Liver (tissue), 8 donors: ENCODE measurements at regions not wholly inside any gene's neighbourhood (a gene's known extent, or its start where the extent isn't known, plus 50 kb on each side); places are given as distances from the start of the nearest gene placed in this dataset.

ENCODE experiments used
- DNase-seq: peaks from one replicate; pipeline ENCODE4 v3.0.0-alpha.2; 2017; ENCODE audit warnings: low spot score
- H3K27ac ChIP-seq, 2 donors: one replicate each; pipeline ENCODE4 v1.7.0; 2013; ENCODE audit warnings: inconsistent platforms in 2 of 2, low read length in 2 of 2, control low read depth in 1 of 2, low read depth in 1 of 2, mild to moderate bottlenecking in 1 of 2
- H3K27me3 ChIP-seq, 4 donors: one replicate each; pipeline versions ENCODE4 v1.6.1 to v1.7.0; 2013; ENCODE audit warnings: low read length in 3 of 4, inconsistent platforms in 1 of 4, mild to moderate bottlenecking in 1 of 4, moderate library complexity in 1 of 4; ENCODE audit not compliant: control insufficient read depth in 4 of 4, insufficient read depth in 4 of 4
- H3K36me3 ChIP-seq, 4 donors: one replicate each; pipeline versions ENCODE4 v1.6.1 to v1.7.0; 2013; ENCODE audit warnings: low read length in 3 of 4, mild to moderate bottlenecking in 3 of 4, low read depth in 1 of 4, moderate library complexity in 1 of 4; ENCODE audit not compliant: control insufficient read depth in 4 of 4, insufficient read depth in 3 of 4
- H3K4me1 ChIP-seq, 4 donors: one replicate each; pipeline versions ENCODE4 v1.6.1 to v1.7.0; 2013; ENCODE audit warnings: low read length in 3 of 4, mild to moderate bottlenecking in 3 of 4, moderate library complexity in 1 of 4; ENCODE audit not compliant: control insufficient read depth in 4 of 4, insufficient read depth in 4 of 4
- H3K4me3 ChIP-seq, 3 donors: one replicate each; pipeline versions ENCODE4 v1.6.1 to v1.7.0; 2013; ENCODE audit warnings: low read length in 3 of 3, control low read depth in 1 of 3, low read depth in 1 of 3, mild to moderate bottlenecking in 1 of 3
- H3K9ac ChIP-seq, 2 donors: one replicate each; pipeline ENCODE4 v1.7.0; 2013; ENCODE audit warnings: low read length in 2 of 2, mild to moderate bottlenecking in 2 of 2, moderate library complexity in 2 of 2, control low read depth in 1 of 2, low read depth in 1 of 2
- H3K9me3 ChIP-seq, 4 donors: one replicate each; pipeline versions ENCODE4 v1.6.1 to v1.7.0; 2013; ENCODE audit warnings: low read length in 3 of 4; ENCODE audit not compliant: control insufficient read depth in 4 of 4
- EGR1 ChIP-seq, 2 donors: IDR thresholded peaks; 2 replicates each; pipeline ENCODE4 v1.6.1; 2016 to 2018; ENCODE audit warnings: antibody characterized with exemption in 2 of 2, low read depth in 2 of 2
- FOXA1 ChIP-seq: IDR thresholded peaks from 2 replicates; pipeline ENCODE4 v1.6.1; 2016; ENCODE audit warnings: antibody characterized with exemption
- FOXA2 ChIP-seq: IDR thresholded peaks from 2 replicates; pipeline ENCODE4 v1.6.1; 2016; ENCODE audit warnings: antibody characterized with exemption
- GABPA ChIP-seq, 2 donors: IDR thresholded peaks in 1 of 2; conservative IDR thresholded peaks in 1 of 2; 2 replicates each; pipeline ENCODE4 v1.6.1; 2016; ENCODE audit warnings: antibody characterized with exemption in 2 of 2, mild to moderate bottlenecking in 1 of 2, moderate library complexity in 1 of 2
- HNF4A ChIP-seq, 2 donors: conservative IDR thresholded peaks; 2 replicates each; pipeline ENCODE4 v1.6.1; 2016; ENCODE audit warnings: antibody characterized with exemption in 2 of 2, mild to moderate bottlenecking in 2 of 2
- HNF4G ChIP-seq: IDR thresholded peaks from 2 replicates; pipeline ENCODE4 v1.6.1; 2016; ENCODE audit warnings: antibody characterized with exemption
- JUND ChIP-seq, 2 donors: IDR thresholded peaks; 2 replicates each; pipeline ENCODE4 v1.6.1; 2016; ENCODE audit warnings: antibody characterized with exemption in 2 of 2
- NR2F2 ChIP-seq: IDR thresholded peaks from 2 replicates; pipeline ENCODE4 v1.6.1; 2016; ENCODE audit warnings: antibody characterized with exemption
- RAD21 ChIP-seq, 2 donors: IDR thresholded peaks; 2 replicates each; pipeline ENCODE4 v1.6.1; 2016; ENCODE audit warnings: antibody characterized with exemption in 2 of 2, mild to moderate bottlenecking in 2 of 2
- RXRA ChIP-seq, 2 donors: IDR thresholded peaks; 2 replicates each; pipeline ENCODE4 v1.6.1; 2017 to 2018; ENCODE audit warnings: antibody characterized with exemption in 2 of 2, mild to moderate bottlenecking in 1 of 2
- SP1 ChIP-seq: IDR thresholded peaks from 2 replicates; pipeline ENCODE4 v1.6.1; 2018; ENCODE audit warnings: antibody characterized with exemption, mild to moderate bottlenecking
- TAF1 ChIP-seq: conservative IDR thresholded peaks from 2 replicates; pipeline ENCODE4 v1.6.1; 2016; ENCODE audit warnings: antibody characterized with exemption, mild to moderate bottlenecking
- YY1 ChIP-seq: IDR thresholded peaks from 2 replicates; pipeline ENCODE4 v1.6.1; 2016; ENCODE audit warnings: antibody characterized with exemption, mild to moderate bottlenecking
- WGBS: extraction: QIAGEN DNeasy Blood & Tissue Kit; methylation state at CpG from one replicate; pipeline ENCODE4 v1.1.7; 2013; 5-methylcytosine and 5-hydroxymethylcytosine counted together
- TF ChIP-seq, protein P1 (sequence below): IDR thresholded peaks from 2 replicates; pipeline ENCODE4 v1.6.1; 2016; ENCODE audit warnings: antibody characterized with exemption, mild to moderate bottlenecking
- TF ChIP-seq, protein P2 (sequence below): fragments of 150-350 bp; IDR thresholded peaks from 2 replicates; pipeline ENCODE4 v1.5.1; 2017; ENCODE audit warnings: improper control_type of control experiment, low read depth, low read length; ENCODE audit not compliant: missing input control
- TF ChIP-seq, protein P3 (sequence below): IDR thresholded peaks from 2 replicates; pipeline ENCODE4 v1.6.1; 2016; ENCODE audit warnings: antibody characterized with exemption
- TF ChIP-seq, protein P4 (sequence below): IDR thresholded peaks from 2 replicates; pipeline ENCODE4 v1.6.1; 2016; ENCODE audit warnings: antibody characterized with exemption
- TF ChIP-seq, protein P5 (sequence below): IDR thresholded peaks from 2 replicates; pipeline ENCODE4 v1.6.1; 2016; ENCODE audit warnings: antibody characterized with exemption
- donor health status: healthy.
- donor health status: healthy.
- donor health status: healthy.
- donor health status: healthy.
- donor health status: healthy.

DNA sequence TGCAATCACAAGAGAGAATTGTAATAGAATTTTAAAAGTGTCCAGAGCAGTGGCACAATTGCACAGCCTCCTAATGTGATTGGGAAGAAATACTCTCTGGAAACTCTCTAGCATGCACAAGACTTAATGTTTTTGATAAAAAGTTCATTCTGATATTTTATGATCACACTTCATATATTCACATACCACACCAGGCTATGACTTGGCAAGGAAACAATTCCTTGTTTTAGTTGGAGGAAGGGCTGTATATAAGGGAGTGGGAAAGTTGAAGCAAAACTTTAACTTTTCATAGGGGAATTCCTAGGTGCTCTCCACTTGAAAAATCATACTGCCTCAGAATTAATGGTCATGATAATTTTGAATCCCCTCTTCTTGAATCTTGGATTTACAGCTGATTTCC is 61.5 kb upstream of the ASB17 start (continued):
- TF ChIP-seq, protein P1, sequence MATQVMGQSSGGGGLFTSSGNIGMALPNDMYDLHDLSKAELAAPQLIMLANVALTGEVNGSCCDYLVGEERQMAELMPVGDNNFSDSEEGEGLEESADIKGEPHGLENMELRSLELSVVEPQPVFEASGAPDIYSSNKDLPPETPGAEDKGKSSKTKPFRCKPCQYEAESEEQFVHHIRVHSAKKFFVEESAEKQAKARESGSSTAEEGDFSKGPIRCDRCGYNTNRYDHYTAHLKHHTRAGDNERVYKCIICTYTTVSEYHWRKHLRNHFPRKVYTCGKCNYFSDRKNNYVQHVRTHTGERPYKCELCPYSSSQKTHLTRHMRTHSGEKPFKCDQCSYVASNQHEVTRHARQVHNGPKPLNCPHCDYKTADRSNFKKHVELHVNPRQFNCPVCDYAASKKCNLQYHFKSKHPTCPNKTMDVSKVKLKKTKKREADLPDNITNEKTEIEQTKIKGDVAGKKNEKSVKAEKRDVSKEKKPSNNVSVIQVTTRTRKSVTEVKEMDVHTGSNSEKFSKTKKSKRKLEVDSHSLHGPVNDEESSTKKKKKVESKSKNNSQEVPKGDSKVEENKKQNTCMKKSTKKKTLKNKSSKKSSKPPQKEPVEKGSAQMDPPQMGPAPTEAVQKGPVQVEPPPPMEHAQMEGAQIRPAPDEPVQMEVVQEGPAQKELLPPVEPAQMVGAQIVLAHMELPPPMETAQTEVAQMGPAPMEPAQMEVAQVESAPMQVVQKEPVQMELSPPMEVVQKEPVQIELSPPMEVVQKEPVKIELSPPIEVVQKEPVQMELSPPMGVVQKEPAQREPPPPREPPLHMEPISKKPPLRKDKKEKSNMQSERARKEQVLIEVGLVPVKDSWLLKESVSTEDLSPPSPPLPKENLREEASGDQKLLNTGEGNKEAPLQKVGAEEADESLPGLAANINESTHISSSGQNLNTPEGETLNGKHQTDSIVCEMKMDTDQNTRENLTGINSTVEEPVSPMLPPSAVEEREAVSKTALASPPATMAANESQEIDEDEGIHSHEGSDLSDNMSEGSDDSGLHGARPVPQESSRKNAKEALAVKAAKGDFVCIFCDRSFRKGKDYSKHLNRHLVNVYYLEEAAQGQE = no peak

DNA sequence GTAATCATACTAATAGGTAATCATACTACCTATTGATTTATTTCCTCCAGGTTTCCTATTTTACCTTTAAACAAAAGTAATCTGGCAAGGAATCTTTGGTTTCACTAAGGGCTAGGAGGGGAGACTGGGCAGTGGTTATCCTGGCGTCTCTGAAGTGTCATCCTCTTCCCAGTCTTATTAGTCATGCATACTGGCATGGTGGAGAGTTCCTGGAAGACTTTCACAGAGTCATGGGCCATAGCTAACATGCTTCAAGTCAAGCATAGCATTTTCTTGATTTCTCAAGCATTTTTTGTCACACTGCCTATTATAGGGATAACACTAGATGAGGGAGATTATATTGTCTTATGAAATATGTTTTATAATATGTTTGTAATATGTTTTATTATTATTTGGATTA is 64.0 kb upstream of the ASB17 start:
- Histone ChIP-seq H3K27ac (no peak overlapping the region), H3K36me3 (no peaks in the 10 kb centered on the region), H3K4me3 (no peak overlapping the region), H3K9ac (no peak overlapping the region), H3K27me3 (no peaks in the 10 kb centered on the region), H3K9me3 (peaks cover 0 to 1% (median 0%) of the 10 kb centered on the region in 4 donors), H3K4me1 (no peaks in the 10 kb centered on the region)
- TF ChIP-seq, protein P2, sequence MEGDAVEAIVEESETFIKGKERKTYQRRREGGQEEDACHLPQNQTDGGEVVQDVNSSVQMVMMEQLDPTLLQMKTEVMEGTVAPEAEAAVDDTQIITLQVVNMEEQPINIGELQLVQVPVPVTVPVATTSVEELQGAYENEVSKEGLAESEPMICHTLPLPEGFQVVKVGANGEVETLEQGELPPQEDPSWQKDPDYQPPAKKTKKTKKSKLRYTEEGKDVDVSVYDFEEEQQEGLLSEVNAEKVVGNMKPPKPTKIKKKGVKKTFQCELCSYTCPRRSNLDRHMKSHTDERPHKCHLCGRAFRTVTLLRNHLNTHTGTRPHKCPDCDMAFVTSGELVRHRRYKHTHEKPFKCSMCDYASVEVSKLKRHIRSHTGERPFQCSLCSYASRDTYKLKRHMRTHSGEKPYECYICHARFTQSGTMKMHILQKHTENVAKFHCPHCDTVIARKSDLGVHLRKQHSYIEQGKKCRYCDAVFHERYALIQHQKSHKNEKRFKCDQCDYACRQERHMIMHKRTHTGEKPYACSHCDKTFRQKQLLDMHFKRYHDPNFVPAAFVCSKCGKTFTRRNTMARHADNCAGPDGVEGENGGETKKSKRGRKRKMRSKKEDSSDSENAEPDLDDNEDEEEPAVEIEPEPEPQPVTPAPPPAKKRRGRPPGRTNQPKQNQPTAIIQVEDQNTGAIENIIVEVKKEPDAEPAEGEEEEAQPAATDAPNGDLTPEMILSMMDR = no peak
- TF ChIP-seq GABPA (IDR thresholded peaks at IDR 0.05 in 1 of 2, conservative IDR thresholded peaks at IDR 0.05 in 1 of 2) (no peak), HNF4A (conservative IDR thresholded peaks at IDR 0.05) (no peak), RAD21 (IDR thresholded peaks at IDR 0.05) (no peak), EGR1 (IDR thresholded peaks at IDR 0.05; ENCODE audit: low read depth in 2 of 2) (no peak), YY1 (no peak), FOXA2 (no peak), JUND (IDR thresholded peaks at IDR 0.05) (no peak), NR2F2 (no peak), HNF4G (no peak), SP1 (no peak), FOXA1 (no peak), RXRA (IDR thresholded peaks at IDR 0.05) (no peak), TAF1 (no peak)
- TF ChIP-seq, protein P3, sequence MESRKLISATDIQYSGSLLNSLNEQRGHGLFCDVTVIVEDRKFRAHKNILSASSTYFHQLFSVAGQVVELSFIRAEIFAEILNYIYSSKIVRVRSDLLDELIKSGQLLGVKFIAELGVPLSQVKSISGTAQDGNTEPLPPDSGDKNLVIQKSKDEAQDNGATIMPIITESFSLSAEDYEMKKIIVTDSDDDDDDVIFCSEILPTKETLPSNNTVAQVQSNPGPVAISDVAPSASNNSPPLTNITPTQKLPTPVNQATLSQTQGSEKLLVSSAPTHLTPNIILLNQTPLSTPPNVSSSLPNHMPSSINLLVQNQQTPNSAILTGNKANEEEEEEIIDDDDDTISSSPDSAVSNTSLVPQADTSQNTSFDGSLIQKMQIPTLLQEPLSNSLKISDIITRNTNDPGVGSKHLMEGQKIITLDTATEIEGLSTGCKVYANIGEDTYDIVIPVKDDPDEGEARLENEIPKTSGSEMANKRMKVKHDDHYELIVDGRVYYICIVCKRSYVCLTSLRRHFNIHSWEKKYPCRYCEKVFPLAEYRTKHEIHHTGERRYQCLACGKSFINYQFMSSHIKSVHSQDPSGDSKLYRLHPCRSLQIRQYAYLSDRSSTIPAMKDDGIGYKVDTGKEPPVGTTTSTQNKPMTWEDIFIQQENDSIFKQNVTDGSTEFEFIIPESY = no peak
- TF ChIP-seq, protein P4, sequence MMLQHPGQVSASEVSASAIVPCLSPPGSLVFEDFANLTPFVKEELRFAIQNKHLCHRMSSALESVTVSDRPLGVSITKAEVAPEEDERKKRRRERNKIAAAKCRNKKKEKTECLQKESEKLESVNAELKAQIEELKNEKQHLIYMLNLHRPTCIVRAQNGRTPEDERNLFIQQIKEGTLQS = no peak
- TF ChIP-seq, protein P1 = no peak
- TF ChIP-seq, protein P5, sequence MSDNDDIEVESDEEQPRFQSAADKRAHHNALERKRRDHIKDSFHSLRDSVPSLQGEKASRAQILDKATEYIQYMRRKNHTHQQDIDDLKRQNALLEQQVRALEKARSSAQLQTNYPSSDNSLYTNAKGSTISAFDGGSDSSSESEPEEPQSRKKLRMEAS = no peak
- DNase-seq = no peak
- WGBS = 59% methylated on average over 1 of the region's 1 CpG
